Brain microvascular endothelial cell (primary cell): ENCODE measurements at regions not wholly inside any gene's neighbourhood (a gene's known extent, or its start where the extent isn't known, plus 50 kb on each side); places are given as distances from the start of the nearest gene placed in this dataset.
"Not testable (repeated sequence)": the region's sequence is repeated elsewhere in the genome, so short reads cannot be mapped to it uniquely, and the experiment has no call there.

Source experiments
- DNase-seq: peaks from one replicate; pipeline ENCODE4 v3.0.0-alpha.2; 2020
- H3K27ac ChIP-seq: fragments of 250-450 bp; sonication (Bioruptor Pico); 2 replicates; pipeline ENCODE4 v1.5.1; 2020; ENCODE audit warnings: mild to moderate bottlenecking, moderate library complexity
- H3K27me3 ChIP-seq: fragments of 250-450 bp; sonication (Bioruptor Pico); replicated peaks from 2 replicates; pipeline ENCODE4 v1.5.1; 2020; ENCODE audit warnings: mild to moderate bottlenecking
- H3K36me3 ChIP-seq: fragments of 250-450 bp; sonication (Bioruptor Pico); replicated peaks from 2 replicates; pipeline ENCODE4 v1.5.1; 2020; ENCODE audit warnings: mild to moderate bottlenecking
- H3K4me3 ChIP-seq: 2 replicates; pipeline ENCODE4 v1.5.1; 2011; ENCODE audit warnings: low read depth, mild to moderate bottlenecking, control low read depth, low read length, moderate library complexity
- CTCF ChIP-seq: IDR thresholded peaks from 2 replicates; pipeline ENCODE4 v1.5.1; 2011; ENCODE audit warnings: low read depth, mild to moderate bottlenecking, moderate library complexity, low read length, control low read depth, inconsistent platforms; ENCODE audit errors: missing control alignments
- in situ Hi-C: cut with HindIII; loops from 2 replicates; pipeline ENCODE4 v1.10.0; 2017; ENCODE audit warnings: low sequenced_read_pairs, low pct_ligation_motif_present

GRCh38 chr2:228355897-228356296 lies 174.4 kb upstream of the SPHKAP start:
- no peak overlapping the region for H3K27ac ChIP-seq
- TF ChIP-seq CTCF = no peak
- no peaks in the 10 kb centered on the region for H3K27me3 ChIP-seq
- DNase-seq = no peak
- no peaks in the 10 kb centered on the region for H3K36me3 ChIP-seq
- no peak overlapping the region for H3K4me3 ChIP-seq
- in situ Hi-C loops = no loop called here

GRCh38 chr2:228352980-228353379 lies 171.5 kb upstream of the SPHKAP start:
- DNase-seq, H3K36me3 ChIP-seq, H3K4me3 ChIP-seq, in situ Hi-C loops, H3K27me3 ChIP-seq, H3K27ac ChIP-seq: not testable (repeated sequence)

- no peaks in the 10 kb centered on the region for H3K36me3 ChIP-seq
- H3K27me3 ChIP-seq = no peaks in the 10 kb centered on the region
- H3K27ac ChIP-seq = no peak overlapping the region
- no peak for TF ChIP-seq CTCF
- in situ Hi-C loops = no loop called here
- H3K4me3 ChIP-seq = no peak overlapping the region
- no peak for DNase-seq
These were observed 170.6 kb upstream of the SPHKAP start for GRCh38 chr2:228352048-228352447.

GRCh38 chr2:228348516-228349064 lies 167.1 kb upstream of the SPHKAP start:
- no peak for DNase-seq
- Histone ChIP-seq H3K4me3 (no peak overlapping the region), H3K27me3 (no peaks in the 10 kb centered on the region), H3K36me3 (no peaks in the 10 kb centered on the region), H3K27ac (no peak overlapping the region)
- in situ Hi-C loops = no loop called here
- no peak for TF ChIP-seq CTCF

- no peak overlapping the region for H3K4me3 ChIP-seq
- no peak for DNase-seq
- H3K36me3 ChIP-seq = no peaks in the 10 kb centered on the region
- no peaks in the 10 kb centered on the region for H3K27me3 ChIP-seq
- H3K27ac ChIP-seq = no peak overlapping the region
- no peak for TF ChIP-seq CTCF
- in situ Hi-C loops = no loop called here
These were observed 163.0 kb upstream of the SPHKAP start for GRCh38 chr2:228344531-228344930.

GRCh38 chr2:228339525-228339924 lies 158.0 kb upstream of the SPHKAP start:
- no peaks in the 10 kb centered on the region for H3K27me3 ChIP-seq
- H3K36me3 ChIP-seq = no peaks in the 10 kb centered on the region
- DNase-seq = no peak
- H3K4me3 ChIP-seq = no peak overlapping the region
- no peak for TF ChIP-seq CTCF
- in situ Hi-C loops = no loop called here
- no peak overlapping the region for H3K27ac ChIP-seq
